HG03378 (cell line): ENCODE measurements at regions not wholly inside any gene's neighbourhood (a gene's known extent, or its start where the extent isn't known, plus 50 kb on each side); places are given as distances from the start of the nearest gene placed in this dataset.
"Not testable (repeated sequence)": the region's sequence is repeated elsewhere in the genome, so short reads cannot be mapped to it uniquely, and the experiment has no call there.

ENCODE experiments used
- ATAC-seq: cut with Tn5 transposase; IDR thresholded peaks from one replicate; pipeline ENCODE4 v1.9.1; 2021; ENCODE audit warnings: mild to moderate bottlenecking, moderate library complexity; ENCODE audit not compliant: unreplicated experiment

DNA sequence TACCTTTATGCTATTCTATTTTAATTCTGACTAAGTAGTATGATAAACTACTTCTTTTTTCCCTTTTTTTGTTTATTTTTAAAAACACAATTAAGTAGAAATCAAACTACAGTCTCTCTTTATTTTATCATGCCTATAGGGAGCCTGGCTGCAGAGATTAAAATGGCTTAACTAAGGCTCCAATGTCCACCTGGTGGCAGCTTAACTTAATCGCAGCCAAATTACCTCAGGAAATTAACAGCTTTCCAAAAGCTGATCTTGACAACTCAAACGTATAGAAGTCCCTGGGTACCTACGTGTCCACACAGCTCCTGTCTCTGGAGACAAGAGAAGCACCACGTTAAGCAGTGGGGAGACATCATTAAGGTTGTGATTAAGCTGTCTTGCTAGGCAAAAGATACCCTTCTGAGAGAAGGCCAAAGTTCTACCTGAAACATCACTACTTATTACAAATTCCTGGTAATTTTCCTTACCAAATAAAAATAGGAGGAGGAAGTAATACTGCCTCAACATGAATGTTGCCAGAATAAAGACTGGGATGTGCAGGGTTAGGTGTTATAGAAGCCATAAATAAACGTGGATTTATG lies 63.2 kb upstream of the SNX19 start:
- no peak for ATAC-seq

DNA sequence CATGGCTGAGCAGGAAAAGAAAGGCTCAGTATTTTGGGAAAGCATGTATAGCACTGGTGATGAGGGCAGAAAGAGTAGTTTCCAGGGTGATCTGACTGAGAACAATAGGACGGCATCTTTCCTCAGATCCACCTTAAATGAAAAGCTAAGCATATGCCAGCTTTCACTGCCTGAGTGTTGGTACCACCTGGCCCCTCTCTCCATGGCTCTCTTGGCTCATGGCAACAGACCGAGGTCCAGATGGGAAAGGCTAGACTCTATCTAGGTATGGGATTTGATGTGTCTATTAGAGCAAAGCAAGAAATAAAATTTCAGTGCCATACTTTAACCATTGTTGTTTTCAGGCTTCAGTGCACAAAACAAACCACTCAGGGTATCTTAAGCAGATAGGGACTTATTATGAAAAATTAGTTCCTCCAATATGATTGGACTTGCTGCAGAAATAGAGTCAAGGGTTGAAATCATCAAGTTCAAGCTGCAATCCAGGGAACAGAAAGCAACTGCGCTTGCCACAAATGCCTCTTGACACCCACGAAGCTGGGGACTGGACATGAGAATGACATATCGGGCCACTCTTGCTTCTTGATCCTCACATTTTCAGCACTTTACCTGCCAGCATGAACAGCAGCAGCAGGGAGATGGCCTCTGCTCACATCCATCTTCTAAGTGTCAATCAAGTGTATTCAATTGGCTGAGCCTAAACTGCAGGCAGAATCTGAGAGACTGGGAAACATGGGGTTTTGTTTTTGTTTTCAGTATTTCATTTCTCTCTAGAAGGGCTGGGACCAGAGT lies 64.0 kb upstream of the SNX19 start:
- no peak for ATAC-seq

DNA sequence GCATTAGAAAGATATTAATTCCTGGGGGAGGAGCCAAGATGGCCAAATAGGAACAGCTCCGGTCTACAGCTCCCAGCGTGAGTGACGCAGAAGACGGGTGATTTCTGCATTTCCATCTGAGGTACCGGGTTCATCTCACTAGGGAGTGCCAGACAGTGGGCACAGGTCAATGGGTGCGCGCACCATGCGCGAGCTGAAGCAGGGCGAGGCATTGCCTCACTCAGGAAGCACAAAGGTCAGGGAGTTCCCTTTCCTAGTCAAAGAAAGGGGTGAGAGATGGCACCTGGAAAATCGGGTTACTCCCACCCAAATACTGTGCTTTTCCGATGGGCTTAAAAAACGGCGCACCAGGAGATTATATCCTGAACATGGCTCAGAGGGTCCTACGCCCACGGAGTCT lies 68.0 kb upstream of the SNX19 start:
- not testable (repeated sequence) for ATAC-seq

DNA sequence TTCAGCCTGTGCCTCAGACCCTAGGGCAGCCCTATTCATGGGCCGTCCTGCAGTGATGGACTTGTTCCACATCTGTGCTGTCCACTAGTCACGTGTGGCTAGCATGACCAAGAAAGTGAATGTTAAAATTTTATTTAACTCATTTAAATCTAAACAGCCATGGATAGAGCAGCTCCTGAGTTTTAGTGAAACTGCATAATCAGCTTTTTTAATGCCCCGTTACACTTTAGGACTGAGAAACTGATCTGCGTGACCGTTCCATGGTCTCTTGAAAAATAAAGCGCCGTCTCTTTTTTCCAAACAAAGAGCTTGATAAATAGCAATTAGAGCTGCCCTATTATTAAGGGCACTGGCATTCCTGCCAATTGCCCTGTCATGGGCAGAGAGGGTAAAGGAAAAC lies 76.5 kb upstream of the SNX19 start:
- no peak for ATAC-seq

DNA sequence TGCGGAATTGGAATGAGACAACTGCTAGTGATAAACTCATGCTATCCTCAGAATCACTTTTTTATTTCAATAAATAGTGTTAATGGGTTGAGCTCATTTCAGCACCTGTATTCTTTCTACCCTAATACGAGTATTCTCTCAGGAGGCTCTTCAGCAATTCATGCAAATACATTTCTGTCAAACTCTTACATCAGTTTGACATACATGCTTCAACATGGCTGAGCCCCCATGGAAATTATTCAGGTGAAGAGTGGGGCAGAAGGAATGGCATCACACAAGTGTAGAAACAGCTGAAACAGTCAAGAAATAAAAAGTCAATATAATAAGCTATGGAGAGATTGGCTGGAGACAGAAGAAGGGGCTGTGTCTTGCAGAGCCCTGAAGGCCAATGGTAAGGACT lies 77.8 kb upstream of the SNX19 start:
- ATAC-seq = no peak

DNA sequence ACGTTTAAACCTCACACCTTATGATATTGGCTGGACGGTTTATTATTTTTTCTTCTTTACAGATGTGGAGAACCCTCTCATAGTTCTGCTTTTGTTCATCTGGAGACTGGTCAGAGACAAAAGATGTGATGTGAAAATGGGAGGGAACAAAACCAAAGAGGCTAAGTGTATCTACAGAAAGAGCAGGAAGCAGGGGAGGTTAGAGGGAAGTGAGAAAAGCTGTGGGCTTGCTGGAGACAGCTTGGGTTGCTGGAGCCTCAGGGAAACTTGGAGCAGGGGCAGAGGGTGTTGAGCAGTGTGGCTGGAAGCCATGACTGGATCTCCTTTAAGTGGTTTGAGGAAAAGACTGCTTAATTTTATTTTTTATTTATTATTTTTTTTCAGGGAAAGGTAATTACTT lies 79.0 kb upstream of the SNX19 start:
- no peak for ATAC-seq

DNA sequence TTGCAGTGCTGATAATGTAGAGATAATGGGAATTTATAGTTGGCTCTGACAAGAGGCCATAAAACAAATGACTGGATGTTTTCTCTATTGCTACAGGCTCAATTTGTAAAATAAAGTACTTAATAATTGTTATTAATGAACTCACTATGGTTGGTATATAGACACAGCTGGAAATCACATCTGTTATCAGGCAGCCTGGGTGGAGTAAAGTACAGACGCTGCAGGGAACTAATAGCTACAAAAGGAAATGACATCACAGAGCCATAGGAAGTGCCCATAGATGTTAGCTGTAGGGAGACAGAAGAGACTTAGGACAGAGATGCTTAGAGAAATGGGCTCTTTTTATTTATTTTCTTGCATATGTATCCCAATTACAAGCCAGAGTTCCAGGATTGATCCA lies 81.0 kb upstream of the SNX19 start:
- no peak for ATAC-seq

DNA sequence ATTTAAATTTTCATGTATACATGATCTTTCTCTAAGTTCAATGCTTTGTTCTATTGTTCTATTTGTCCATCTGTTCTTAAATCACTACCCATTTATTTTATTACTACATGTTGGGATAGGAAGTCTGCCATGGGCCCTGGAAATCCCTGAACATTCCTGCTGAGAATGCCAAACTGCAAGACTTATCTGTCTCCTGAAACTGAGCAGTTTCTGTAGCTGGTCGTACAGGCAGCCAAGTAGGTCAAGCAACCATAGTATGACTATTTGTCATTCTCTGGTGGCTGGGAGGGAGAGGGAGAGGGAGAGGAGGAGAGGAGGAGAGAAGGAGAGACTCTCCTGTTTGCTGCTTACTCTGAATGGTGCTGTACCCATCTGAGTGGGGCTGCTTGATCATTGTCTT lies 82.8 kb upstream of the SNX19 start:
- no peak for ATAC-seq

DNA sequence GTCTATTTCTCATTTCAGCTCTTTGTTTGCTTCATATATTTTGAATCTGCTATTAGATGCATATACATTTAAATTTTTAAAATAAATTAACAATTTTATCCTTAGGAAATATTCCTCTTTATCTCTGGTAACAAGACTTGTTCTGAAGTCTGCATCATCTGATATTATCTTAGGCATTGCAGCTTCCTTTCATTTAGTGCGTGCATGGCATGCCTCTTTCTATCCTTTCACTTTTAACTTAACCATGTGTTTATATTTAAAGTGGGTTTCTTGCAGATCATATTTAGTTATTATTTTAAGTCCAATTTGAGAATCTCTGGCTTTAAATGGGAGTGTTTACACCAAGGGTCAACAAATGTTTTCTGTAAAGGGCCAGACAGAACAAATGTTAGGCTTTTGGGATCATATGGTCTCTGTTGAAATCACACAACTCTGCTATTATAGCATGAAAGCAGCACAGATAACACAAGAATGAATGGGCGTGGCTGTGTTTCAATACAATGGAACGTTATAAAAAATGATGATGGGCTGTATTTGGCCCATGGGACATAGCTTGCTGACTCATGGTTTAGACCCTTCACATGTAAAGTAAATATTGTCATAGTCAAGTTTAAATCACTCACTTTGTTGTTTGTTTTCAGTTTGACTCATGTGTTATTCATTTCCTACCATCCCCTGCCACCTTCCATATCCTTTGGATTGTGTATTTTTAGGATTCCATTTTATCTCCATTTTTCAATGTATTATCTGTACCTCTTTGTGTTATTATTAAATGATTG lies 83.9 kb upstream of the SNX19 start:
- no peak for ATAC-seq

DNA sequence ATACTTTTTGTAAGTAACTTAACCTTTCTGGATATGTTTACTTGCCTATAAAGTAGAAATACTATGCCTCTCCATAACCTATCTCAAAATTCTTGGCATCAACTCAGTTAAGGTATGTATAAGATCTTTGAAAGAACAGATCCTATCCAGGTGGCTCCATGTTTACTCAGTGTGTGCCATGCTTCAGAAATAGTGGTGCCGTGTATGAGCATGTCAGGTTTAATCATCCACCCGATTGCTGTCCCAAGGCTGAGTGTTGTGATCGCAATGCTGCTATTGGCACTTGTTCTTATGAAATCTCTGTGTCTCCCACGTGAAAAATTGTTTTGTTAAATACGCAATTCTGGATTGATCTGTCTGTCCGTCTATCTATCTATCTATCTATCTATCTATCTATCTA lies 85.9 kb upstream of the SNX19 start:
- no peak for ATAC-seq

DNA sequence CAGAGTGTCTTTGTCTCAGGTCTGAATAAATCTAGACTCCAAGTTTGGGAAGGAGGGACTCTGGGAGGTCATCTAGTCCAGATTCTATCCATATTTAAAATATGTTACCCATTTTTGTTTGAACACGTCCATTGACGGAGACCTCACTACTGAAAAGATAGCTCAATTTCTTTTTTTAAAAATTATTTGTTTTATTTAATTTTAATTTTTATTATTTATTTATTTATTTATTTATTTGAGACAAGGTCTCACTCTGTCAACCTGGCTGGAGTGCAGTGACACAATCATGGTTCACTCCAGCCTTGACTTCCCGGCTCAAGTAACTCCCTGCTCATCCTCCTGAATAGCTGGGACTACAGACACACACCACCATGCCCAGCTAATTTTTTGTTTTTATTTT lies 89.5 kb upstream of the SNX19 start:
- ATAC-seq = no peak

DNA sequence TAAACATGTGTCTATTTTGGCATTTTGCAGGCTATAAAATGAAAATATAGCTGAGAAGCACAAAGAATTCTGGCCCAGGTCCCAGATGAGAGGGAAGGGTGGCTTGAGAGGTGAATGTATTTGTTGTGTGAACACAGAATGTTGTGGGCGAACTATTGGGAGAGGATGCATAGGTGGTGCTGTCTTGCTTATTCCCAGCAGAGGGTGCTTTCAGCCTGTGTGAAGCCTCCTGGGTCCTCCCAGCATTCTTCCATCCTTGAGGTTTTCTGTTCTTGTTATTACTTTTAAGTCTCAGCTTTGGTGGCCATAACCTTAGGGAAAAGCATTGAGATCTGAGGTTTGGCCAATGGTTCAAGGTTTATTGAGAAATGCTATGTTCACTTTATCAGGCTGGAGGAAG lies 108.7 kb upstream of the SNX19 start:
- ATAC-seq = peak; percentile 41

DNA sequence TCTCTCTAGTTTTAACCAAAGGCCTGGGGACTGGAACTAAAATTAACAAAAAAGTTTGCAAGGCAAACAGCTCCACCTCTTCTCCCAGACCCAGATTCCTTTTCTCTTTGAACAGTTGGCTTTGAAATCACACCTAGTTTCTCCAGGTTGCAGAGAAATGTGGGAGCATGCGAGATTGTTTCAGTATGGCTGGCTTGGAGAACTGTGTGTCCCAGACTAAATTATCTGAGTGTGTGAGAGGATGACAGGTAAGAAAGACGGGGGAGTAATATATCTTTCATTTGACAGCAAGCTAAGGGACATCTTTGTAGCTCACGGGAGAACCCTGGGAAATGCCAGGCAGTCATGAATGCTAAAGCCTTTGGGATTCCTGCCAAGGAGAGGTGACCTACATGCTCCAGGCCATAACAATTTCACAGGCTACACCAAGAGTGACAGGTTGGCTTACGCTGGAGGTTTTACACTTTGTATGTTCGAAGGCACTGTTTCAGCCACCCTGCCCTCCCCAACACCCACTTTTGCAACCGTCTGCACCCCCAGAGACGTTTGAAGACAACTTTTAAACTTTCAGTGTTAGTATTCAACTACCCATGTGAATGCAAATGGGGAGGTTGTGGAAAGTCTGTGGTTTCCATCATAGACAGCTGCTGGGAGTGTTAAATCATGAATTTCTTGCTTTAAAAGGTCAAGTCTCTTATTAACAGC lies 109.3 kb upstream of the SNX19 start:
- ATAC-seq = peak; percentile 90

DNA sequence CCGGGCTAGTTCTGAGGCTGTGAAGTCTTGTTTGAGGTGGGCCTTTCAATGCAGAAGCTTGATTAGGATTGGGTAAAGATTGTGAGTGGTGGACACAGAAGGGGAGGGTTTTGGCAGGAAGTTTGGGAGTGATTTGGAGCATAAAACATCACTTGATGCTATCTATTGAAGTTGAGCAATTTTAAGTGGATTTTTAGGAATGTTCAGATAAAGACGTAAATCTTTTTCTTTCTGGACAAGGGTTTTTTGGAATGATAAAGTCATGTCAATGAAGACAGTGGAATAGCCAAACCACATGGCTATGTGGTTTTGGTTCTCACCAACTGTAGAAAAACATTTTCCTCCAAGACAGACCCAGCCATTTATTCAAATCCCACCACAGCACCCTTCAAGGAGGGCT lies 111.2 kb upstream of the SNX19 start:
- no peak for ATAC-seq

DNA sequence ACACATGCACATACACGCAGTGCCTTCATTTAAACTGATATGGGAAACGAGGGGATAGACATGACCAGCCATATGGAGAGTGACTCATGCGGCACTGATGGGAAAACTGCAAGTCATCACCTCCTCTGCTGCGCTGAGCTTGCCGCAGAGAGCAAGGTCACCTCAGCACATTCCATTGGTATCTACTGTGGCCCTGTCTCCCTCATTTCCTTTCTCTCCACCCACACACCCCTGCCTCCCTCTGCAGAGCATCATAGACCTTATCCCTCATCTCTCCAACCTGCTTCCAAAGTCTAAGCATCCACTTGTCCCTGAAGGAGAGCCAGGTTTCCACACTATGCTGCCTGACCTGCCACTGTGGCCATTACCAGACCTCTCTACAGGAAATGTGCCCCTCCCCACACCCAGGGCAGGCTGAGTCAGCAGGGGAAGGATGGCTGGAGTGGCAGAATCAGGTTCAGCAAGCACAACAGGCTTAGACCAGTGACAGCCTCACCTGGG lies 116.9 kb upstream of the SNX19 start:
- ATAC-seq = no peak

DNA sequence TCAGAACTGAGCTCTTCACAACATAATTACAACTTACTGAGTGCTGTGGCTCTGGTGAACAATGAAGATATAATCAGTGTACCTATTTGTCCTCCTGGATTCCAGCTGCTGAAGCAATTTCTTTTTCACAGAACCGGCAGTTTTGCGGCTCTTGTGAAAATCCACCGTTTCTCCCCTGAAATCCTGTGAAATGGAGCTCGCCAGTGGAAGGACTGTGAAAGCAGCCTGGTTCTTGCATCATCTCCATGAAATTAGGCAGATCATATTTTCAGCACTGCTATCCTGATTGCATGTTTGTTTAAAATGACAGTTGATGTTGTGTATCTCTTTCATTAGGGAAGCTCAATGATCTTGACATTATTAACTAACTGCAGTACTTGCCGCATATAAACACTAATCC lies 120.2 kb upstream of the SNX19 start:
- no peak for ATAC-seq

DNA sequence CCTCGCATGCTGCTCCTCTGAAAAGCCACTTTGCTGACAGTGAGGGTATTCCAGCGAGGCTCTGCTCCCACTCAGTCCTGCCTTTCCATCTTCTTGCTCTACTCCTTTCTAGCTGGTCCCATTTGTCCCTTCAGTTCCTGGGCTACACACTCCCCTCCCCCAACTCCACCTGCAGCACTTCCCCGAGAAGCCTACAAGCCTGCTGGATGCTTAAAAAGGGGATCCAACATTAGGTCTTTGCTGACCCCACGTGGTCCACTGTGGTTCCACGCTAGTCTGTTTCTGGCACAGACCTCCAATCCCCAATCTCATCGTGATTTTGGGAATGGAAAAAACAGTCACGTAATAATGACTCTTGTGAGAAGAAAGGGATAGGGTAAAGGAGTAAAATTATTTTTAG lies 121.6 kb upstream of the SNX19 start:
- ATAC-seq = no peak

DNA sequence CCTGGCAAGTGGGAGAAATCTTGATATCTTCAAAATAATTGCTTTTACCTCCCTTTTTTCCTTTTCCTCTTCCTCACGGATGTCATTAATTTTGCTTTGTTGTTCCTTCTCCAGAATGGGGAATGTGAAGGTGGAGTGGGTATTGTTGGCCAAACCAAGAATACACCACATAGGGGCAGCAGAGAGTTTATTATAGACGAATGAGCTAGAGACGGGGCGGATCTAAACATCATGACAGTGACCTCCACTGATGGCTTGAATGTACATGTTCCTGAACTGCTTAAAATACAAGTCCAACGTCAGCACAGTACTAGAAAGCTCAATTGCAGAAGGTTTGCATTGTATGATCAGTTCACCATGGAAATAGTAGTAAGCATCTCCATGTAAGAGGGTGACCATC lies 122.3 kb upstream of the SNX19 start:
- ATAC-seq = no peak

DNA sequence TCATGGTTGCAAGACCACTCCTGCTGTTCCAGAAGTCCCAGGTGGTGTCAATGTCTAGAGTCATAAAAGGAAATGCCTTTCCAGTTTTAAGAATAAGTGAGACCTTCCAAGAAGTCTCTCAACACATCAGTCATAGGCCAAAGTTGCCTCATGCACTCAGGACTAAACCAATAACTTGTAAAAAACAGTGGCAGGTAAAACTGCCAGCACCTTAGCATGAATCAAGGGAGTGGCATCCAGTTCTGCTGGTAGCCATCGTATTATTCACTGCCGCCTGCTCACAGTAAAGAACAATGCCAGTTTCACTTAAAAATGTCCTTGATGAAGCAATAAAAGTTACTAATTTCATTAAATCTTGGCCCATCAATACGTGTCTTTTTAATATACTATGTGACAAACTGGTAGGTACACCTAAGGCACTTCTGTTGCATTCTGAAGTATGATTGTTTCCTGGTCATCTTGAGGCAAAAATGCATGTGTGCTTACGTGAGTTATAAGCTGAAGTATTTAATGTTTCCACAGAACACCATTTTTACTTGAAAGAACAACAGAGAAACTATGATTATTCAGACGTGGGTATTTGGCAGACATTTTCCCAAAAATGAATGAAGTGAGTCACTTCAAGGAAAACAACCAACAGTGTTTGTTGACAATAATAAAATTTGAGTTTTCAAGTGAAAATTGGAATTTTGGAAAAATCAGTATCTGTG lies 125.2 kb upstream of the SNX19 start:
- no peak for ATAC-seq

DNA sequence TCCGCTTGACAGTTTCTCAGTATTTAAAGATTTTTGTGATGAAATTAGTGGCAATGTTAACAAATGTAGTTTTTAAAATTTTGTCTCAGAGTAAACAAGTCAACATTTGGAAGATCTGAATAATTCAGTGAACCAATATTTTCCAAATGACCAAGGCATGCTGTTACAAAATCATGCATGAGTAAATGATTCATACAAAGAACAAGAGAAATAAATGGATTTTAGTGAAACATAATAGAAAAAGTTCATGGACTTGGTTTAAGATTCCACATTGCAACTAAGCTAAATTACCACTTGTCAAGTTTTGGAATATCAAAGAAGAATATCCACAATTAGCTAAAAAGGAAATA lies 125.7 kb upstream of the SNX19 start:
- no peak for ATAC-seq

DNA sequence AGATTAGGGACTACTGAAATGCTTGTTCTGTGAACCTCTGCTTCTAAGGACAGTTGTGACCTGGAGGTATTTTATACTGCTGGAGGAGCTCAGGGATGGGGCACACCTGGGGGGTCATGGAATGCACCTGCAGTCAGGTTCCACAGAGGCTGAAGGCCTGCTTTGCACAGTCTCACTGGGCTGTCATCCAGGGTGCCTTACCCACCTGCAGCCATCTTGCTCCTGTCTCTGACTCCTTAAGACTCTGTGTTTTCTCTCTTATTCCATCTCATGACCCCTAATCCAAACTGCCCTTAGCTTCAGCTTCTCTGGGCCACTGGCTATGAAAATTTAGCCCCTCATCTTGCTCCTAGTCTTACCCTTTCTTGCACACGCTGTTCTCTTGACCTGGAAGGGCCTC lies 127.0 kb upstream of the SNX19 start:
- ATAC-seq = no peak
